Suprapubic skin (tissue), 4 donors: ENCODE measurements at regions not wholly inside any gene's neighbourhood (a gene's known extent, or its start where the extent isn't known, plus 50 kb on each side); places are given as distances from the start of the nearest gene placed in this dataset.

ENCODE experiments used
- DNase-seq, 2 donors: peaks; one replicate each; pipeline ENCODE4 v3.0.0-alpha.2; 2019; ENCODE audit warnings: low spot score in 2 of 2
- H3K27ac ChIP-seq: fragments of 200-600 bp; sonication (generic); one replicate; pipeline ENCODE4 v1.5.1; 2019
- H3K27me3 ChIP-seq: fragments of 200-600 bp; sonication (generic); one replicate; pipeline ENCODE4 v1.5.1; 2019
- H3K36me3 ChIP-seq: fragments of 200-600 bp; sonication (generic); one replicate; pipeline ENCODE4 v1.5.1; 2019
- H3K4me1 ChIP-seq: fragments of 200-600 bp; sonication (generic); one replicate; pipeline ENCODE4 v1.5.1; 2019
- H3K4me3 ChIP-seq: fragments of 200-600 bp; sonication (generic); one replicate; pipeline ENCODE4 v1.5.1; 2019; ENCODE audit warnings: mild to moderate bottlenecking
- H3K9me3 ChIP-seq: fragments of 200-600 bp; sonication (generic); one replicate; pipeline ENCODE4 v1.5.1; 2019
- EP300 ChIP-seq: sonication (generic); formaldehyde crosslinking; IDR thresholded peaks from one replicate; pipeline ENCODE4 v1.6.1; 2017; ENCODE audit warnings: antibody characterized with exemption
- POLR2A ChIP-seq, 2 donors: fragments of 450-650 bp; IDR thresholded peaks; one replicate each; pipeline ENCODE4 v1.6.1; 2017; ENCODE audit warnings: antibody characterized with exemption in 2 of 2, mild to moderate bottlenecking in 2 of 2, moderate library complexity in 2 of 2
- POLR2AphosphoS5 ChIP-seq, 3 donors: sonication (generic); formaldehyde crosslinking; IDR thresholded peaks; one replicate each; pipeline ENCODE4 v1.6.1; 2017; ENCODE audit warnings: antibody characterized with exemption in 3 of 3
- WGBS: methylation state at CpG from one replicate; pipeline ENCODE4 v1.1.5; 2018; 5-methylcytosine and 5-hydroxymethylcytosine counted together
- TF ChIP-seq, protein P1 (sequence below), 2 donors: fragments of 200-600 bp in 1 of 2; fragments of 450-650 bp in 1 of 2; sonication (generic) in 1 of 2; IDR thresholded peaks; one replicate each; pipeline ENCODE4 v1.5.1; 2016 to 2019; ENCODE audit warnings: antibody characterized with exemption in 2 of 2, mild to moderate bottlenecking in 1 of 2, moderate library complexity in 1 of 2

DNA sequence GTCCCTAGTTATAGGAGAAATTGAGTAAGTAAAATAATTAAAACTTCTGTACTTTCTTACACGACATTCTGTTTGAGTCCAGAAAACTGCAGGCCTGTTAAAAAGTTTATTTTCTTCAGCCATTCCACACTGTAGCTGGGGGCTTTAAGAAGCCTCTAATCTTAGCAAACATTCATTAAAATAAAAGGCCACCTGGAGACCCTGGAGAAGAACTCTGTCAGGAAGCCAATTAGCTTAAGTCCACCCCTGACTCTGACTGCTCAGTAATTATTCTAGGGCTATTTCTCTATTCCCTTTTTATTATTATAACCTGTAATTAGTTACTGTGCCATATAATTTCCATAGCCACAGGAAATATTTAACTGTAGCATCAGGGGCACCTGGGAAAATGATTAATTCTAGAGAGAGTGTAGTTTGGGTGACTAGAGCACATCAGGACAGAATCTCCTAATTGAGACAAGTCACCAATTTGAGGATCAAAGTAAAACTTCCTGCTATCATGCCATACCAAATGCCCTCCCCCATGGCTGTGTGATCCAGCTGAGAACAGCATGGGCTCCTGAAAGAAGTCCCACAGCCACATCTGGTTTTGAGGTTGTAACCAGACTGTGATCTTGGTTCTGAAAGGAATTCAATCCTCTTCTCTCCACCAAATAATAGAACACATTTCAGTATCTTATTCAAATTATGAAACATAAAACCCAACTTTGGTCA lies 1302.3 kb downstream of the XPNPEP1 start:
- Histone ChIP-seq H3K4me3 (no peak overlapping the region), H3K27ac (no peak overlapping the region), H3K9me3 (no peaks in the 10 kb centered on the region), H3K27me3 (no peaks in the 10 kb centered on the region), H3K36me3 (no peaks in the 10 kb centered on the region), H3K4me1 (no peaks in the 10 kb centered on the region)
- 79% methylated on average over 1 of the region's 1 CpG for WGBS
- TF ChIP-seq POLR2A (IDR thresholded peaks at IDR 0.05), result no peak
- no peak for DNase-seq

DNA sequence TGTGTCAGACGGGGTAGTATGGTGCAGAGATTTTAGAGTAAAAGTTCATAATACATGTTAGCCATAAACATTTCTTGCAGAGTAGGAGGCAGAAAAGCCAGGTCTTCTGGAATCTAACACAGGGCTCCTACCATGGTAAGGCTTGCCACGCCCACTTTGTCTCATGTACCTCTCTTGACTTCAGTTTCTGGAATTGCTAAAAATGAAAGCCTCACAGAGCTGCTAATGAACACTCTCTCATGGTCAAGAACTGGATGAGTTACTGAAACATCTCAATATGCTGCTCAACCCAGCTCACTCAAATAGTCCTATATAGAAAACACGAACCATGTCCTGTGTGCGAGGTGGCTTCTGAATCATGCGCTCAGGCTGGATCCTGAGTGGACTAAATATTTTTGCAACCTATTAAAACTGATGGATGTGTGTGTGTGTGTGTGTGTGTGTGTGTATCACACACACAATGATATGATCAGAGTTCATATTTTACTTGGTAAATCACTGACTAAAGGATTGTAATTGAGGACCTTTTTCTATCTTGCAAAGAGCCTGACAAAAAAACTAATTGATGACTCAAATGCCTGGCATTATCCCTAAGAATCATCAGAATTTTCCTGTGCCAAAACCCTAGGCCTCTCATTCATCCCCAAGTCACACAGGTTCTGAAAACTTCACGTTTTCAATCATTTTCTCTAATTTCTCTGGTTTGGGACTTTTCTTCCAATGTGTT lies 1306.6 kb downstream of the XPNPEP1 start:
- H3K9me3 ChIP-seq, result no peaks in the 10 kb centered on the region
- 82% methylated on average over 6 of the region's 6 CpGs for WGBS
- H3K27me3 ChIP-seq, result no peaks in the 10 kb centered on the region
- no peaks in the 10 kb centered on the region for H3K4me1 ChIP-seq
- H3K36me3 ChIP-seq, result no peaks in the 10 kb centered on the region
- no peak for TF ChIP-seq POLR2A (IDR thresholded peaks at IDR 0.05)
- TF ChIP-seq, protein P1, sequence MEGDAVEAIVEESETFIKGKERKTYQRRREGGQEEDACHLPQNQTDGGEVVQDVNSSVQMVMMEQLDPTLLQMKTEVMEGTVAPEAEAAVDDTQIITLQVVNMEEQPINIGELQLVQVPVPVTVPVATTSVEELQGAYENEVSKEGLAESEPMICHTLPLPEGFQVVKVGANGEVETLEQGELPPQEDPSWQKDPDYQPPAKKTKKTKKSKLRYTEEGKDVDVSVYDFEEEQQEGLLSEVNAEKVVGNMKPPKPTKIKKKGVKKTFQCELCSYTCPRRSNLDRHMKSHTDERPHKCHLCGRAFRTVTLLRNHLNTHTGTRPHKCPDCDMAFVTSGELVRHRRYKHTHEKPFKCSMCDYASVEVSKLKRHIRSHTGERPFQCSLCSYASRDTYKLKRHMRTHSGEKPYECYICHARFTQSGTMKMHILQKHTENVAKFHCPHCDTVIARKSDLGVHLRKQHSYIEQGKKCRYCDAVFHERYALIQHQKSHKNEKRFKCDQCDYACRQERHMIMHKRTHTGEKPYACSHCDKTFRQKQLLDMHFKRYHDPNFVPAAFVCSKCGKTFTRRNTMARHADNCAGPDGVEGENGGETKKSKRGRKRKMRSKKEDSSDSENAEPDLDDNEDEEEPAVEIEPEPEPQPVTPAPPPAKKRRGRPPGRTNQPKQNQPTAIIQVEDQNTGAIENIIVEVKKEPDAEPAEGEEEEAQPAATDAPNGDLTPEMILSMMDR (IDR thresholded peaks at IDR 0.05), result no peak
- TF ChIP-seq POLR2AphosphoS5 (IDR thresholded peaks at IDR 0.05), result no peak
- no peak for TF ChIP-seq EP300
- no peak for DNase-seq
- no peak overlapping the region for H3K4me3 ChIP-seq
- H3K27ac ChIP-seq, result no peak overlapping the region

DNA sequence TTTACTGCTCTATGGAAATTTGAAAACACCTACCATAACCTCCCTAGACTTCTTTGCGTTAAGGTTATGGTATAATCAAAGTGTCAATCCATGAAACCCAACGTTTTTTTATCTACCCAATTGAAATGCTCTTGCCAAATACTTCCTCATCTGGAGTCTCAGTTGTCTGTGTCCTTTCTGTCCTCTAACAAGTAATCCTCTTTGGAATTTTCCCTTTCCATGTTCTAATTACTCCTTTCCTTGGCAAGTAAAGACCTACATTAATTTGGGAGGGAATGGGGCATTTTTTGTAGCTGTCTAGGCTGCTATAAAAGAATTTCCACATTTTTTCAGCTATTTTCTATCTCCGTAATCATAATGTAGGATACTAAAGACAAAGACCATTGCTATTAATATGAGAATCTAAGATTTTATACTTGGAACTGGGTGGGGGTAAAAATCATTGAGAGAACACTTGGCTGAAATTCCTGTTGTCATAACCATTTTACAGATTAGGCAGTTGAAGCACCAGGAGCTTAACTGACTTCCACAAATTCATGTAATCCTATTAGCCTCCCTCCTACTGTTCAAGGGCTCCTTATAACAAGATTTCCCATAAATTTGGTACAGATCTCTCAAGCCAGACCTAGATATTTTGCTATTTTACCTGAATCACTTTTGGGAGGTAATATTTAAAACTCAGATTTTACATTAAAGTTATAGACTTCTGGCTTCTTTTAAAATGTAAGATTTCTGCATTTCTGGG lies 1307.6 kb downstream of the XPNPEP1 start:
- Histone ChIP-seq H3K36me3 (no peaks in the 10 kb centered on the region), H3K4me1 (no peaks in the 10 kb centered on the region), H3K9me3 (no peaks in the 10 kb centered on the region), H3K27ac (no peak overlapping the region), H3K27me3 (no peaks in the 10 kb centered on the region), H3K4me3 (no peak overlapping the region)
- 62% methylated on average over 3 of the region's 3 CpGs for WGBS
- no peak for DNase-seq
- TF ChIP-seq EP300 (no peak), POLR2A (IDR thresholded peaks at IDR 0.05) (no peak), POLR2AphosphoS5 (IDR thresholded peaks at IDR 0.05) (no peak)
- TF ChIP-seq, protein P1 (IDR thresholded peaks at IDR 0.05), result no peak

DNA sequence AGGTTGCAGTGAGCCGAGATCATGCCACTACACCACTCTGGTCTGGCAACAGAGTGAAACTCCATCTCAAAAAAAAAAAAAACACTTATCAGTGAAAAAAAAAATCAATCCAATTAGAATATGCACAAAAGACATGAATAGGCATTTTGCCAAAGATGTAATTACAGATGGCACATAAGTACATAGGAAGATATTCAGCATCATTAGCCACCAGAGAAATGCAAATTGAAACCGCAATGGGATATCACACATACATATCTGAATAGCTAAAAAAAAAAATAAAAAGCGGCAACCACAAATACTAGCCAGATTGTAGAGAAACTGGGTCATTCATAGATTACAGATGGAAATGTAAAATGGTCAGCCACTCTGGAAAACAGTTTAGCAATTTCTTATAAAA lies 1310.8 kb downstream of the XPNPEP1 start:
- no peak for DNase-seq
- no peak for TF ChIP-seq POLR2AphosphoS5 (IDR thresholded peaks at IDR 0.05)
- TF ChIP-seq POLR2A (IDR thresholded peaks at IDR 0.05), result no peak
- TF ChIP-seq, protein P1 (IDR thresholded peaks at IDR 0.05), result no peak
- TF ChIP-seq EP300, result no peak
- WGBS, result 53% methylated on average over 3 of the region's 3 CpGs
- Histone ChIP-seq H3K4me1 (no peaks in the 10 kb centered on the region), H3K9me3 (no peaks in the 10 kb centered on the region), H3K36me3 (no peaks in the 10 kb centered on the region), H3K4me3 (no peak overlapping the region), H3K27ac (no peak overlapping the region), H3K27me3 (no peaks in the 10 kb centered on the region)

DNA sequence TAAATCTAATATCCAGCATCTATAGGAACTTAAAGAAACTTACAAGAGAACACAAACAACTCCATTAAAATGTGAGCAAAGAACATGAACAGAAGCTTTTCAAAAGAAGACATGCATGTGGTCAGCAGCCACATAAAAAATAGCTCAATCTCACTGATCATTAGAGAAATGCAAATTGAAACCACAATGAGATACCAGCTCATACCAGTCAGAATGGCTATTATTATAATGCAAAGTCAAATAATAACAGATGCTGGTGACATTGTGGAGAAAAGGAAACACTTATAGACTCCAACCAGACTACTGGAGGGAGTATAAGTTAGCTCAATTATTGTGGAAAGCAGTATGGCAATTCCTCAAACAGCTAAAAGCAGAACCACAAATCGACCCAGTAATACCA lies 1314.5 kb downstream of the XPNPEP1 start:
- Histone ChIP-seq H3K36me3 (no peaks in the 10 kb centered on the region), H3K9me3 (no peaks in the 10 kb centered on the region), H3K4me3 (no peak overlapping the region), H3K27ac (no peak overlapping the region), H3K27me3 (no peaks in the 10 kb centered on the region), H3K4me1 (no peaks in the 10 kb centered on the region)
- no peak for DNase-seq
- TF ChIP-seq POLR2AphosphoS5 (IDR thresholded peaks at IDR 0.05), result no peak
- TF ChIP-seq, protein P1 (IDR thresholded peaks at IDR 0.05), result no peak
- TF ChIP-seq POLR2A (IDR thresholded peaks at IDR 0.05), result no peak
- WGBS, result 56% methylated on average over 1 of the region's 1 CpG
